HG02943 (cell line): ENCODE measurements at regions not wholly inside any gene's neighbourhood (a gene's known extent, or its start where the extent isn't known, plus 50 kb on each side); places are given as distances from the start of the nearest gene placed in this dataset.

Experiments used
- ATAC-seq: cut with Tn5 transposase; IDR thresholded peaks from one replicate; pipeline ENCODE4 v1.9.1; 2021; ENCODE audit warnings: mild to moderate bottlenecking, low read depth, moderate library complexity; ENCODE audit not compliant: unreplicated experiment

GRCh38 chr15:98405013-98405412 is 243.3 kb upstream of the IGF1R start:
- ATAC-seq: no peak

DNA sequence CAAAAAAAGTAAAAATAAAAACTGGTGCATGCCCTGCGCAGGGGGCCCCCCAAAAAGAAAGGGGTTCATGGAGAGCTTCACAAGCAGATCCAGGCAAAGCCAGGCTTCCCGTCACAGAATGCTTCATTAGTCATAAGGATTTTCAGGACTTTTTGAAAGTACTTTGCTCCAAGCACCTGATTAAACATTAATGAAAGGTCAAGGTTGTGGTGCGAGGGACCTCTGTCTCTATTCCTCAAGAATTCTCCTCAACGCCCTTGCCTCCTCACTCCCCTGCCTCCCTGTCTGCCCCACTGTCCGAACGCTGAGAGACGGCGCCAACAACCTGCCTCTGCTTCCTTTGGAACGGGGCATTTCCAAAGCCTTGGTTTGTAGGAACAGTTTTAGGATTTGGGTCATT is 240.1 kb upstream of the IGF1R start:
- ATAC-seq: no peak

DNA sequence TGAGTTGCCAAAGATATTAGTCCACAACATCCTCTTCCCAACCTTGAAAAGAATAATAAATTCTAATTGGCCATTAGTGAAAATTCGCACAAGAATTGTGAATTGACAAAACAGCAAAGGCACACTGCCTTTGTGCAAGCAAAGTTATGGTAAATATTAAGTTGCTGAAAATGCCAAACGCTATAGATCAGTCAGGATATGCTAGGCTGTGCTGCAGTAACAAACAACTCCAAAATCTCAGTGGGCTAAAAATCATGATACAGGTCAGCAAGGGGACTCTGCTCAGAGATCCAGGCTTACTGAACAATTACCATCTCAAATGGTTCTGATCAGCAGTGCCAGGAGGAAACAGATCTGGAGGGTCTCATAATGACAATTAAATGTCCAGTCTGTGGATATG is 238.0 kb upstream of the IGF1R start:
- no peak for ATAC-seq

GRCh38 chr15:98412852-98413251 is 235.5 kb upstream of the IGF1R start:
- ATAC-seq: no peak

DNA sequence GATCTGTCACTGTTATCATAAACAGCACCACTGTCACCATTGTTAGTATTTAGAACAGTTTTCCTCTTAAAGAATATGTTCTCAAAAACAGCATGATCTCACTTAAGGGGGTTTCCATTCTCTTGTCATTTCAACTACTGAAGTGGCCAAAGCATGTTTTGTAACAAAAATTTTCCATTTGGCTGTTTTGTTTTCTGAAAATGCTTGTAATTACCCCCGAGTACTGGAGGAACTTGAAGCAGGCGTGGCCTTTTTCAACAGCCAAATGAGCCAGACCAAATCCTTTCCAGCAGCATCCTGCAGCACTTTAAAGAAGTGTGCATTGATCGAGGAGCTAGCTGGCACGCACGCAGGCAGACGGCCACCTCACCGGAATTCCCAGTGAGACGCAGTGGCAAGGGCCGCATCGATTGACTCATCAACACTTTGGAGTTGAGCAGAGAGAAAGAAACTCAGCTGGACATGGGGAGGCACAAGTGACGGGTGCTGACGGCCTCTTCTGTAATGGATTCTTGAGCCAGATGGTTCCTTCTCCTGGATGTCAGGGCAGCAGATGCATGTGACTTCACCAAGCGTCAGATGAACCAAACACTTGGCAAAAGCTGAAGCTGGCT is 234.3 kb upstream of the IGF1R start:
- no peak for ATAC-seq

- ATAC-seq: no peak
Observed at GRCh38 chr15:98416222-98416855, 232.0 kb upstream of the IGF1R start.

GRCh38 chr15:98417346-98417745 is 231.0 kb upstream of the IGF1R start:
- ATAC-seq: no peak

GRCh38 chr15:98418122-98418521 is 230.2 kb upstream of the IGF1R start:
- ATAC-seq: no peak

- no peak for ATAC-seq
Observed at GRCh38 chr15:98419173-98419780, 229.1 kb upstream of the IGF1R start.

- ATAC-seq: no peak
Observed at GRCh38 chr15:98420837-98421236, 227.5 kb upstream of the IGF1R start.

DNA sequence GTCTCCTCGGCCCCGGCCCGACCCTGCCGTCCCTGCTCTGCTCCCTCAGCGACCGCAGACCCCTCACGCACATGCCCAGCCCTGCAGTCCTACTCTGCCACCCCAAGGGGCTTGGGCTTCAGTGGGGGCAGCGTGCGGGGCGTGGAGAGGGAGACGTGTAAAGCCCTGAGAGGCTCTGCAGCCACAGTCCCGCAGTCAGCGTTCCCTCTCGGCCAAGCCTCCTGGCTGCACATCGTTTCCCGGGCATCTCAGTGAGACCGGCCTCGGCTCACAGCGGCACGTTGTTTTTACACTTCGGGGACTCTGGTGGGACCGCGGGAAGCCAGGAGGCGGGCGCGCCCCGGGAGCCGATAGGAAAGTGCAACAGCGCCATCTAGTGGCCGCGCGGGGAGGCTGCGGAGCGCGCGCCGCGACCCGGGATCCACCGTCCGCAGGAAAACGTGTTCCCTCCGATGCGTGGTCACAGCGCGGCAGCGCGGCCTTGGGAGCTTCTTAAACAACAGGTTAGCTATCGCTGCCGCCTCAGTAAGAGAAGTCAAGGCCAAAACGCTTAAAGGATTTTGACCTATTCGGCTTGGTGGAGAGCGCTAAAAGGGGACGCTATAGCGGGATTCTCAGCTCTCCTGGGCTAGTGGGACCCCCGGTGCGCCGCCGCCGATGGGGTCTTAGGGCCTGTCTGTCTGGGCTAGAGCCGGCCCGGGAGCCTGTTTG is 226.8 kb upstream of the IGF1R start:
- ATAC-seq: peak; percentile 63

DNA sequence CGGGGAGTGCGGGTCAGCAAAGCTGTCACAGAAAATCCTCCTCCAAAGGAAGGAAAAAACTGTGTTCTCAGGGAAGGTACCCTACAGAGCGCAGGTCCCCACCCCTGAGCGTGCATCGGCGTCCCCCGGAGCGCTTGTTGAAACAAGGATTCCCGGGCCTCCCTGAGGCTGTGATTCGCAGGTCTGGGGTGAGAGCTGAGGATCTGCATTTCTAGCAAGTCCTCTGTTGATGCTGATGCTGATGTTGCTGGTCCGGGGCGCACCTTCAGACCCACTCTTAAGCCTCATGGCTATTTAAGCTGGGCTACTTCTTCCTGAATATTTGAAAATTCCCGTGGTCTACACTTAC is 226.2 kb upstream of the IGF1R start:
- no peak for ATAC-seq

DNA sequence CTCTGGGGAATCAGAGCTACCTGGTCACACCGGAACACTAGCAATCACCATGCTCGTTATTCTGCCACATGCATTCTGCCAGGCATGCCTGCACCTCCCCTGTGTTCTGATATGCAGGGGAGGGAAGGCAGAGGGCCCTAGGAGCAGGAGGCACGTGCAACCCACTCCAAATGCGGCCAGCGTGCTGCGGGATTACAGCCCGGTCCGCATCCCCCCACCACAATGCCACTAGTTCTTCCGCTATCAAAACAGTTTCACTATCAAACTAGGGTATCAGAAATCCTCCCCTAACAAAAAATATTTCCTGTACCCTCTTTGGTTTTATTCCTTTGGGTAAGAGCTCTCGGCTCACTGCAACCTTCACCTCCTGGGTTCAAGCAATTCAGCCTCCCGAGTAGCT is 223.2 kb upstream of the IGF1R start:
- ATAC-seq: no peak

DNA sequence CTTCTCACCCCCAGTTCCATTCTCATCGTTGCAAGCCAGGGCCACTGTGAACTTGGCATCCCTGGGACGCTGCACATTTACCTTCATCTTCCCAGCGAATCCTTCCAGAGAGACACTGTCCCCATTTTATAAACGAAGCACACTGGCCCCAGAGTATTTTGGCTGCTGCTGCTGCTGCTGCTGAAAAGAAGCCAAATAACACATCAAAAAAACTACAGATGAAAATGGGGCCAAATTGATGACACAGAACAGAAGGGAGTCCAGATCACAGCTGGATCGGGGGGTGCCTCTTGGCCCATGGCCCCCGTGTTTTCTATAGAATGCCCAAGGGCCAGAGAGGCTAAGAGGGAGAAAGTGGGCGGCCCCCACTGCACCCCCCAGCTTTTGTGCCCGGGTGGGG is 221.0 kb upstream of the IGF1R start:
- no peak for ATAC-seq

- peak; percentile 76 for ATAC-seq
Observed at GRCh38 chr15:98428253-98428989, 219.9 kb upstream of the IGF1R start.

- no peak for ATAC-seq
Observed at GRCh38 chr15:98431171-98431570, 217.2 kb upstream of the IGF1R start.

- ATAC-seq: no peak
Observed at GRCh38 chr15:98433346-98433745, 215.0 kb upstream of the IGF1R start.

DNA sequence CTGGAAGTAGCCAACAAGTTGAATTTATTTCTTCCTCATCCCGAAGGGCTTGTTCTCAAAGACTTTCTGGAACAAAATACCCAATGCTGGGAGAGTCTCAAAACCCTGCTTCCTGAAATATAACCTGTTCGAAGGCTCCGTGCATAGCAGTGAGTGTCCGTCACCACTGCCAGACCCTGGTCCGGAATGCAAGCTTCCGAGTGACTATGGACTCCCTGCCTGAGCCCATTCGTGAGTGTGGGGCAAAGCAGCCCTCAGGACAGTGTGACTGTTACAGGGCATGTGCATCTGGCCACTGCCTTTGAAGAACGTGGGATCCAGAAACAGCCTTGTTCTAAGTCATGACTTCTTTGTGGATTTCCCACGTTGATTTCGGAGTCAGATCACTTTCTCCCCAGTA is 214.5 kb upstream of the IGF1R start:
- ATAC-seq: no peak

DNA sequence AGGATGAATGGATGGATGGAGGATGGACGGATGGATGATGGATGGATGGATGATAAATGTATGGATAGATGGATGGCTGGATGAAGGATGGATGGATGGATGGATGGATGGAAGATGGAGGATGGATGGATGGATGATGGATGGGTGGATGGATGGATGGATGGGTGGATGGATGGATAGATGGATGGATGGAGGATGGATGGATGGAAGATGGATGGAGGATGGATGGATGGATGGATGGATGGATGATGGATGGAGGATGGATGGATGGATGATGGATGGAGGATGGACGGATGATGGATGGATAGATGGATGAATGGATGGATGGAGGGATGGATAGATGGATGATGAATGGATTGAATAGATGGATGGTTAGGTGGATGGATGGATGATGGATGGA is 210.6 kb upstream of the IGF1R start:
- no peak for ATAC-seq

GRCh38 chr15:98438326-98438725 is 210.0 kb upstream of the IGF1R start:
- no peak for ATAC-seq

DNA sequence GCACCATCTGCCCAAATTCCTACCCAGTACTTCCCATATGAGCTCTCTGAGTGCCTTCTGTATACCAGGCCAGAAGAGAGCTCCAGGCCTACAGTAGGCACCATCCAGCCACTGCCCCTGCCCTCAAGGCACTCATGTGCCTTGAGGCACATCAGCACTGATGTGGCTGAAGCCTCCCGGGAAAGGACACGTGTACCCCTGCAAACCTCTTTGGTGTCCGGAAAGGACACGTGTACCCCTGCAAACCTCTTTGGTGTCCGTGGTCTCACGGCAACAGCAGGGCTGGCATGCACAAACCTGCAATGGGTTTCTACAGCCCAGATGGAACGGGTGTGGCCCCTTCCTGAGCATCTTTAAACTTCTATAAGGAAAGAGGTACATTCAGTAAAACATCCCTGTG is 209.4 kb upstream of the IGF1R start:
- no peak for ATAC-seq
